Right lobe of liver (tissue), 6 donors: ENCODE measurements at regions not wholly inside any gene's neighbourhood (a gene's known extent, or its start where the extent isn't known, plus 50 kb on each side); places are given as distances from the start of the nearest gene placed in this dataset.

Source experiments
- ATAC-seq, 4 donors: fragments of 200-7000 bp; cut with Tn5 transposase; one replicate each; pipeline ENCODE4 v1.9.1; 2020; ENCODE audit warnings: mild to moderate bottlenecking in 4 of 4, moderate library complexity in 4 of 4
- DNase-seq, 3 donors: peaks; one replicate each; pipeline ENCODE4 v3.0.0-alpha.2; 2020
- H3K27ac ChIP-seq, 3 donors: fragments of 200-600 bp; one replicate each; pipeline ENCODE4 v1.8.0; 2022
- H3K27me3 ChIP-seq, 2 donors: fragments of 200-600 bp; one replicate each; pipeline ENCODE4 v1.8.0; 2022
- H3K36me3 ChIP-seq, 4 donors: fragments of 200-600 bp; sonication (generic) in 1 of 4; one replicate each; pipeline versions ENCODE4 v1.5.1 to v1.8.0; 2017 to 2022; ENCODE audit warnings: control low read depth in 1 of 4
- H3K4me1 ChIP-seq, 4 donors: fragments of 200-600 bp; sonication (generic) in 1 of 4; one replicate each; pipeline versions ENCODE4 v1.5.1 to v1.8.0; 2017 to 2022; ENCODE audit warnings: control low read depth in 1 of 4
- H3K4me3 ChIP-seq, 3 donors: fragments of 200-600 bp; one replicate each; pipeline ENCODE4 v1.8.0; 2022
- H3K9me3 ChIP-seq, 4 donors: fragments of 200-600 bp; sonication (generic) in 1 of 4; one replicate each; pipeline versions ENCODE4 v1.5.1 to v1.8.0; 2017 to 2022; ENCODE audit warnings: control low read depth in 1 of 4
- POLR2A ChIP-seq: fragments of 450-650 bp; IDR thresholded peaks from one replicate; pipeline ENCODE4 v1.6.1; 2017; ENCODE audit warnings: antibody characterized with exemption, mild to moderate bottlenecking
- WGBS: methylation state at CpG from one replicate; pipeline ENCODE4 v1.1.6; 2018; ENCODE audit warnings: low coverage, low lambda C conversion rate; ENCODE audit not compliant: insufficient coverage; ENCODE audit errors: missing lambda C conversion rate; 5-methylcytosine and 5-hydroxymethylcytosine counted together
- intact Hi-C, 2 donors: fragments of 100-400 bp; cut with DNase I; formaldehyde crosslinking; loops; one replicate each; pipeline versions ENCODE4 v1.11.2 to v1.14.1; 2022
- TF ChIP-seq, protein P1 (sequence below), 4 donors: fragments of 200-600 bp in 3 of 4; fragments of 450-650 bp in 1 of 4; IDR thresholded peaks; one replicate each; pipeline versions ENCODE4 v1.5.1 to v1.8.0; 2016 to 2022; ENCODE audit warnings: antibody characterized with exemption in 4 of 4, mild to moderate bottlenecking in 2 of 4
- donor health status: DM: no; HTN: yes; CAD: no.
- donor health status: DM: no; HTN: no; CAD: no.
- donor health status: DM: no; HTN: no; CAD: no.
- donor health status: DM: no; HTN: yes; CAD: no.
- donor health status: DM: no; HTN: yes; CAD: no.

DNA sequence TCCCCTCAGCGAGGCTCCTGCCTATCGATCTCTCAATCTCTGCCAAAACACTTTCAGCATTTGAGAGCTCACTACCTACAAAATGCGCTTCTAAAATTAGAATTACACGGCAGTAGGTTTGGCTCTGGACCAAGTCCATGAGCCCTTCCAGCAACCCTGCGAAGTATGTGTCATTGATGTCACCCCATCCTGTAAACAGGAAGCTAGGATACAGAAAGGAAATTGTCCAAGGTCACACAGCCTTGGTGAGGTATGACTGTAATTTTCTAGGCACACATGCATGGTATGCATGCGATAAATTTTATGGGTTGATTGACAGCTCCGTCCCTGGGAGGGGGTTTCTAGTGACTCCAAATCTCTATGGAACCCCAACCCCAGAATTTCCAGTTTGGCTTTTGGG is 330.3 kb upstream of the CDH5 start:
- Histone ChIP-seq H3K27ac (no peak overlapping the region), H3K27me3 (no peaks in the 10 kb centered on the region), H3K4me1 (peaks cover 0 to 6% (median 0%) of the 10 kb centered on the region in 4 donors), H3K9me3 (no peaks in the 10 kb centered on the region), H3K4me3 (no peak overlapping the region), H3K36me3 (no peaks in the 10 kb centered on the region)
- 53% methylated on average over 7 of the region's 7 CpGs for WGBS
- ATAC-seq (peak; percentile 42 to 78 (median 54)), DNase-seq (peak in 2 of 3 donors; percentile 23 to 26)
- no peak for TF ChIP-seq POLR2A
- TF ChIP-seq, protein P1, sequence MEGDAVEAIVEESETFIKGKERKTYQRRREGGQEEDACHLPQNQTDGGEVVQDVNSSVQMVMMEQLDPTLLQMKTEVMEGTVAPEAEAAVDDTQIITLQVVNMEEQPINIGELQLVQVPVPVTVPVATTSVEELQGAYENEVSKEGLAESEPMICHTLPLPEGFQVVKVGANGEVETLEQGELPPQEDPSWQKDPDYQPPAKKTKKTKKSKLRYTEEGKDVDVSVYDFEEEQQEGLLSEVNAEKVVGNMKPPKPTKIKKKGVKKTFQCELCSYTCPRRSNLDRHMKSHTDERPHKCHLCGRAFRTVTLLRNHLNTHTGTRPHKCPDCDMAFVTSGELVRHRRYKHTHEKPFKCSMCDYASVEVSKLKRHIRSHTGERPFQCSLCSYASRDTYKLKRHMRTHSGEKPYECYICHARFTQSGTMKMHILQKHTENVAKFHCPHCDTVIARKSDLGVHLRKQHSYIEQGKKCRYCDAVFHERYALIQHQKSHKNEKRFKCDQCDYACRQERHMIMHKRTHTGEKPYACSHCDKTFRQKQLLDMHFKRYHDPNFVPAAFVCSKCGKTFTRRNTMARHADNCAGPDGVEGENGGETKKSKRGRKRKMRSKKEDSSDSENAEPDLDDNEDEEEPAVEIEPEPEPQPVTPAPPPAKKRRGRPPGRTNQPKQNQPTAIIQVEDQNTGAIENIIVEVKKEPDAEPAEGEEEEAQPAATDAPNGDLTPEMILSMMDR (IDR thresholded peaks at IDR 0.05): no peak
- intact Hi-C loops: loop anchor here in 1 of 2 donors (10.0 kb wide), 1 partner anchor 229 kb away; no protein-coding TSS in a partner anchor

DNA sequence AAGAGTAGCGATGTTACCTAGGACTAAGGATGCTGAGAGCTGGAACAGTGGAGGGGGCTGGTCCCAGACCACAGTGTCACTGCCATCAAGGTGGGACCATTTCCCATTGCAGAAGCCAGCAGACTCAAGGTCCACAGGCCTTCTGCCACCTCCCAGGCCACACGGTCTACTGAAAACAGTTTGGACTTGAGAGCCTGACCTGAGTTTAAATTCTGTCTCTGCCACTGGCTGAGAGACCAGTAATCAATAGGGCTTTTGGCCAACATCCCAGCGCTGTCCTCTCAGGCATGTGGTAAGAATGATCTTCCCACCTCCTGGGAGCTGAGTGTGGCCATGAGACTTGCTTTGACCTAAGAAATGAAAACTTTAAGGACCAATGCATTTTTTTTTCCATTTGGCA is 331.4 kb upstream of the CDH5 start:
- Histone ChIP-seq H3K27ac (no peak overlapping the region), H3K4me1 (peaks cover 0 to 6% (median 0%) of the 10 kb centered on the region in 4 donors), H3K9me3 (no peaks in the 10 kb centered on the region), H3K27me3 (no peaks in the 10 kb centered on the region), H3K36me3 (no peaks in the 10 kb centered on the region), H3K4me3 (no peak overlapping the region)
- TF ChIP-seq, protein P1 (IDR thresholded peaks at IDR 0.05): no peak
- no peak for TF ChIP-seq POLR2A
- intact Hi-C loops: loop anchor here in 1 of 2 donors (10.0 kb wide), 1 partner anchor 230 kb away; no protein-coding TSS in a partner anchor
- peak; percentile 81 to 95 (median 88) for ATAC-seq
- 40% methylated on average over 1 of the region's 3 CpGs for WGBS
- DNase-seq: peak; percentile 42 to 82 (median 65)

DNA sequence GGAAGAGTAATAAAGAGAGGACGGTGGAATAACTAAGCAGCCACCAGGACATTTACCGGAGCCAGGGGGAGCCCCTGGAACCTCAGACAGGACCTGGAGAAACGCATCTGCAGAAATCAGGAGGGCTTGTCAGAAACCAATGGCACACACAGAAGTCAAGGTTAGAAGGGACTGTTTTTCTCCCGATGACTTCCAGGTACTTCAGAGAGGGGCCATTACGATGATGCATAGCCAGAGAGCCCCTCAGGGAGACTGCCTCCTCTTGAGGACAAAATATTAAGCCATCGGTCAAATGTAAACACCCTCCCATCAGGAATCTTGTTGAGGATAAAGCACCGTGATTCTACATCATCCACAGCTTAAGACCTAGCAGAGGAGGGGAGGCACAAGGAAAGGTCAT is 333.6 kb upstream of the CDH5 start:
- no peak overlapping the region for H3K27ac ChIP-seq
- no peak for TF ChIP-seq POLR2A
- TF ChIP-seq, protein P1 (IDR thresholded peaks at IDR 0.05): no peak
- no peak overlapping the region for H3K4me3 ChIP-seq
- no peaks in the 10 kb centered on the region for H3K36me3 ChIP-seq
- H3K27me3 ChIP-seq: no peaks in the 10 kb centered on the region
- DNase-seq: no peak
- H3K9me3 ChIP-seq: no peaks in the 10 kb centered on the region
- intact Hi-C loops: loop anchor here in 1 of 2 donors (10.0 kb wide), 1 partner anchor 232 kb away; no protein-coding TSS in a partner anchor
- H3K4me1 ChIP-seq: peaks cover 0 to 6% (median 0%) of the 10 kb centered on the region in 4 donors
- WGBS: 55% methylated on average over 4 of the region's 7 CpGs
- ATAC-seq: no peak

DNA sequence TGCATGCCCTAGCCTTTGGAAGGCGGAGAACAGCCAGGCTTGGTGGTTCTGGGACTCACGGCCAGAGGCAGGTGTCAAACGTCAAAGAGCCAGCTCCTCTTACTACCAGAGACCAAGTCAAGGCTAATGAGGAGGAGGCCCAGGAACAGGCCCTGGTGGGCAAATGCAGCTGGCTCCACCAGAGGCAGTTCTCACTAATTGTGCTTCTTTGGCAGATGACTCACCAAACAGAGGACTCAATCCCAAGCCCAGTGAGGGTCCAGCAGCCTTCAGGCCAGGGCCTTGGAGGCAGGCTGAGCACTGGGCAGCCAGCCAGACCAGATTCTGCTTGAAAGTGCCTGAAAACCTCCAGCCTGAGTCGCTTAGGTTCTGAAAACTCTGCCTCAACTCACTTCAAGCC is 336.5 kb upstream of the CDH5 start:
- H3K4me1 ChIP-seq: no peaks in the 10 kb centered on the region
- H3K36me3 ChIP-seq: no peaks in the 10 kb centered on the region
- H3K4me3 ChIP-seq: no peak overlapping the region
- no peak for ATAC-seq
- no peaks in the 10 kb centered on the region for H3K27me3 ChIP-seq
- 45% methylated on average over 2 of the region's 4 CpGs for WGBS
- no peak overlapping the region for H3K27ac ChIP-seq
- no peaks in the 10 kb centered on the region for H3K9me3 ChIP-seq
- TF ChIP-seq, protein P1 (IDR thresholded peaks at IDR 0.05): no peak
- no peak for TF ChIP-seq POLR2A
- peak in 1 of 3 donors; percentile 21 for DNase-seq
- intact Hi-C loops: loop anchor here in 1 of 2 donors (10.0 kb wide), 1 partner anchor 235 kb away; no protein-coding TSS in a partner anchor
